ENCODE measurements at regions not wholly inside any gene's neighbourhood (a gene's known extent, or its start where the extent isn't known, plus 50 kb on each side); places are given as distances from the start of the nearest gene placed in this dataset.
"Not testable (repeated sequence)": the region's sequence is repeated elsewhere in the genome, so short reads cannot be mapped to it uniquely, and the experiment has no call there.

- no peak for TF ChIP-seq CTCF (IDR thresholded peaks at IDR 0.05; ENCODE audit: low read depth, low read length)
- no peak overlapping the region for H3K4me3 ChIP-seq (replicated peaks in 1 of 2; ENCODE audit: low read depth in 2 of 2, low read length in 2 of 2)
These were observed 126.9 kb downstream of the APIP start for GRCh38 chr11:34789196-34789834.

GRCh38 chr11:34788642-34789041 lies 127.5 kb downstream of the APIP start:
- H3K4me3 ChIP-seq (replicated peaks in 1 of 2; ENCODE audit: low read depth in 2 of 2, low read length in 2 of 2): no peak overlapping the region
- no peak for TF ChIP-seq CTCF (IDR thresholded peaks at IDR 0.05; ENCODE audit: low read depth, low read length)
- DNase-seq (ENCODE audit: low read depth in 2 of 2): no peak

More at GRCh38 chr11:34789196-34789834, 126.9 kb downstream of the APIP start:
- DNase-seq (ENCODE audit: low read depth in 2 of 2): no peak

- no peak for TF ChIP-seq CTCF (IDR thresholded peaks at IDR 0.05; ENCODE audit: low read depth, low read length)
- peak in 1 of 2 donors; percentile 16 for DNase-seq (ENCODE audit: low read depth in 2 of 2)
- H3K4me3 ChIP-seq (replicated peaks in 1 of 2; ENCODE audit: low read depth in 2 of 2, low read length in 2 of 2): no peak overlapping the region
These were observed 128.3 kb downstream of the APIP start for GRCh38 chr11:34787895-34788294.

- no peak overlapping the region for H3K4me3 ChIP-seq (replicated peaks in 1 of 2; ENCODE audit: low read depth in 2 of 2, low read length in 2 of 2)
- no peak for TF ChIP-seq CTCF (IDR thresholded peaks at IDR 0.05; ENCODE audit: low read depth, low read length)
These were observed 128.8 kb downstream of the APIP start for GRCh38 chr11:34787348-34787747.

GRCh38 chr11:34784318-34784841 lies 131.8 kb downstream of the APIP start:
- TF ChIP-seq CTCF (IDR thresholded peaks at IDR 0.05; ENCODE audit: low read depth, low read length): no peak
- DNase-seq (ENCODE audit: low read depth in 2 of 2): no peak
- no peak overlapping the region for H3K4me3 ChIP-seq (replicated peaks in 1 of 2; ENCODE audit: low read depth in 2 of 2, low read length in 2 of 2)

More at GRCh38 chr11:34787348-34787747, 128.8 kb downstream of the APIP start:
- no peak for DNase-seq (ENCODE audit: low read depth in 2 of 2)

GRCh38 chr11:34783816-34784317 lies 132.3 kb downstream of the APIP start:
- no peak for DNase-seq (ENCODE audit: low read depth in 2 of 2)
- H3K4me3 ChIP-seq (replicated peaks in 1 of 2; ENCODE audit: low read depth in 2 of 2, low read length in 2 of 2): no peak overlapping the region
- no peak for TF ChIP-seq CTCF (IDR thresholded peaks at IDR 0.05; ENCODE audit: low read depth, low read length)

- H3K4me3 ChIP-seq (replicated peaks in 1 of 2; ENCODE audit: low read depth in 2 of 2, low read length in 2 of 2); DNase-seq (ENCODE audit: low read depth in 2 of 2): not testable (repeated sequence)
These were observed 134.4 kb downstream of the APIP start for GRCh38 chr11:34781826-34782225.

All from cardiac fibroblast (primary cell).